ENCODE measurements at regions not wholly inside any gene's neighbourhood (a gene's known extent, or its start where the extent isn't known, plus 50 kb on each side); places are given as distances from the start of the nearest gene placed in this dataset.

DNA sequence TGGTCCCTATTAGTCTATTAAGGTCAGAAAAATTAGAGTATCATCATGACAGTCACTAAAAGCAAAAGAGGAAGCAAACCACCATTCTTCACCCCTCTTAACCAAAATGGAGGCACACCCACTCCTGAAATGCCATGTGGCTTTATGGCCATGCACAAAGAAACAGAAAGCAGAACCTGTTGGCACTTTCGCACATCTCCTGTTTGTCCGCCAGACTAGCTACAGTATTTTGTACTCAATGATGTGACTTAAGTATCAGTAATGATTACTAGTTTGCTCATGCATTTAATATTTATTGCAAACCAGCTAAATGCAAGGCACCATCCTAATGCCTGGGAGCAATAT is 70.2 kb upstream of the GNAO1 start:
- Histone ChIP-seq H3K36me3 (no peaks in the 10 kb centered on the region), H3K27me3 (no peaks in the 10 kb centered on the region), H3K4me1 (ENCODE audit: low read depth) (no peaks in the 10 kb centered on the region), H3K9me3 (ENCODE audit: low read depth) (no peaks in the 10 kb centered on the region), H3K4me3 (no peak overlapping the region), H3K27ac (no peak overlapping the region)
- TF ChIP-seq, protein P1, sequence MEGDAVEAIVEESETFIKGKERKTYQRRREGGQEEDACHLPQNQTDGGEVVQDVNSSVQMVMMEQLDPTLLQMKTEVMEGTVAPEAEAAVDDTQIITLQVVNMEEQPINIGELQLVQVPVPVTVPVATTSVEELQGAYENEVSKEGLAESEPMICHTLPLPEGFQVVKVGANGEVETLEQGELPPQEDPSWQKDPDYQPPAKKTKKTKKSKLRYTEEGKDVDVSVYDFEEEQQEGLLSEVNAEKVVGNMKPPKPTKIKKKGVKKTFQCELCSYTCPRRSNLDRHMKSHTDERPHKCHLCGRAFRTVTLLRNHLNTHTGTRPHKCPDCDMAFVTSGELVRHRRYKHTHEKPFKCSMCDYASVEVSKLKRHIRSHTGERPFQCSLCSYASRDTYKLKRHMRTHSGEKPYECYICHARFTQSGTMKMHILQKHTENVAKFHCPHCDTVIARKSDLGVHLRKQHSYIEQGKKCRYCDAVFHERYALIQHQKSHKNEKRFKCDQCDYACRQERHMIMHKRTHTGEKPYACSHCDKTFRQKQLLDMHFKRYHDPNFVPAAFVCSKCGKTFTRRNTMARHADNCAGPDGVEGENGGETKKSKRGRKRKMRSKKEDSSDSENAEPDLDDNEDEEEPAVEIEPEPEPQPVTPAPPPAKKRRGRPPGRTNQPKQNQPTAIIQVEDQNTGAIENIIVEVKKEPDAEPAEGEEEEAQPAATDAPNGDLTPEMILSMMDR (IDR thresholded peaks at IDR 0.05; ENCODE audit: low read depth, low read length): no peak
- DNase-seq (ENCODE audit: low read depth in 1 of 2, low spot score in 1 of 2): no peak

DNA sequence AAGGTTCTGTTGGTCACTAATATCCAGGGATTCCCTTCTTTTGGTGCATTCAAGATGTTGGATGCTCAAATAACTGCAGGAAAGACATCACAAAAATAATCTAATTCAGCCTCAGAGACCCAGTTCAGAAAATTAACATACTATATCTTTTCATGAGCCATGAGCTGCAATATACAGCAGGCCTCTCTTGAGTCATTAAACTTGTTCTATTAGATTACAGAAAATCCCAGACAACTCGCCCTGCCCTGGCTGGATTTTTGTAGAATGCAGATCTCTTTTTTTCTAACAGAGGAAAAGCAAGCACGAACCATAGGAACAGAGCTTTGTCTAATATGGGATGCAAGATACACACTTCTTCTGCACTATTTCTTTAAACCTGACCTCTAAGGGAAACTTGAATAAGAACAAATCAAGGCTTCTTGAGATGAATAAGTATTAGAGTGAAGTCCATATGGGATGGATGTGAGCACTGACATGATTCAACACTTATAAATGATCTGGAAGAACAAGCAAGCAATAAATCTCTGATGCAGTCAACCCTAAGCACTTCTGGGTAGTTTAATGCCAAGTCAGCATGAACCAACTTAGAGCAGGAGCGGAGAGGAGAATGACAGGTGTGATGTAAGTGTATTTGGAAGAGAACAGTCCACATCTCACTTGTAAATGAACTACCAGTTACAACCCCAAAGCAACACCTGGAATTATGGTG is 70.7 kb upstream of the GNAO1 start:
- TF ChIP-seq, protein P1 (IDR thresholded peaks at IDR 0.05; ENCODE audit: low read depth, low read length): no peak
- H3K36me3 ChIP-seq: no peaks in the 10 kb centered on the region
- no peak overlapping the region for H3K4me3 ChIP-seq
- no peaks in the 10 kb centered on the region for H3K27me3 ChIP-seq
- no peak for DNase-seq (ENCODE audit: low read depth in 1 of 2, low spot score in 1 of 2)
- H3K27ac ChIP-seq: no peak overlapping the region
- H3K4me1 ChIP-seq (ENCODE audit: low read depth): no peaks in the 10 kb centered on the region
- no peaks in the 10 kb centered on the region for H3K9me3 ChIP-seq (ENCODE audit: low read depth)

DNA sequence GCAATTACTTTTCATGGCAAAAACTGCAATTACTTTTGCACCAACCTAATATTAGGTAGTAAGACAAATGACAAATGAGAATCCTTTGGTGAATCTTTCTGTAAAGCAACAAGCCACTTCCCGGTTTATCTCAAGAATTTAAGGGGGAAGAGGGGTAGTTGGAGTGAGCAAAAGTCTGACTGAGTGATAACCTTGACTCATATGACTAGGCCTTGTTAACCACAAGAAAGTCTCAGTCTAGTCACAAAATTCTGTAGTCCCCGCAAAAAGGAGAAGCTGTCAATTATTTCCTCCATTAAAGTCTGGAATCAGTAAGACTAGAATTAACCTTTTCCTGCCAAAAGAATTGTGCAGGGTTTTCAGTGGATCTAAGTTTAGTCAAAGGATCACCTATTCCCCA is 72.2 kb upstream of the GNAO1 start:
- Histone ChIP-seq H3K4me3 (no peak overlapping the region), H3K27me3 (no peaks in the 10 kb centered on the region), H3K9me3 (ENCODE audit: low read depth) (no peaks in the 10 kb centered on the region), H3K27ac (no peak overlapping the region), H3K36me3 (no peaks in the 10 kb centered on the region), H3K4me1 (ENCODE audit: low read depth) (no peaks in the 10 kb centered on the region)
- TF ChIP-seq, protein P1 (IDR thresholded peaks at IDR 0.05; ENCODE audit: low read depth, low read length): no peak
- no peak for DNase-seq (ENCODE audit: low read depth in 1 of 2, low spot score in 1 of 2)

DNA sequence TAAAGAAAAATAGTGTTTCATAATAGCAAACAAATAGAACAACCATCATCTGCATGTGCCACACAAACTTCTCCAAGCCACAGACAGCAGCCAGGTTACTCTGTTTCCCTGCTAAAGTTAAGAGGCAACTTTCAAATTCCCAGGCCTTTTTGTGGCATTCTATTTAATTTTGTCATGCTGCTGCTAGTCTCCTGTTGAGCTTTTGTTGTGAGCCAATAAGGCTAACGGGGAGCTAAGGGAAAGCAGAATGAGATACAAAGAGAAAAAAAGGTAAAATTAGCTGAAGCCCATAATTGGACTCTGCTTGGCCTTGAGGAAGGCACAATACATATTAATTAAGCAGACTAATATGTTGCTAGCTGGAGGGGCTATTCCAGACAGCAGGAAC is 74.7 kb upstream of the GNAO1 start:
- Histone ChIP-seq H3K27me3 (no peaks in the 10 kb centered on the region), H3K4me1 (ENCODE audit: low read depth) (peaks cover 9% of the 10 kb centered on the region), H3K36me3 (no peaks in the 10 kb centered on the region), H3K9me3 (ENCODE audit: low read depth) (no peaks in the 10 kb centered on the region), H3K27ac (no peak overlapping the region), H3K4me3 (no peak overlapping the region)
- TF ChIP-seq, protein P1 (IDR thresholded peaks at IDR 0.05; ENCODE audit: low read depth, low read length): no peak
- DNase-seq (ENCODE audit: low read depth in 1 of 2, low spot score in 1 of 2): no peak

DNA sequence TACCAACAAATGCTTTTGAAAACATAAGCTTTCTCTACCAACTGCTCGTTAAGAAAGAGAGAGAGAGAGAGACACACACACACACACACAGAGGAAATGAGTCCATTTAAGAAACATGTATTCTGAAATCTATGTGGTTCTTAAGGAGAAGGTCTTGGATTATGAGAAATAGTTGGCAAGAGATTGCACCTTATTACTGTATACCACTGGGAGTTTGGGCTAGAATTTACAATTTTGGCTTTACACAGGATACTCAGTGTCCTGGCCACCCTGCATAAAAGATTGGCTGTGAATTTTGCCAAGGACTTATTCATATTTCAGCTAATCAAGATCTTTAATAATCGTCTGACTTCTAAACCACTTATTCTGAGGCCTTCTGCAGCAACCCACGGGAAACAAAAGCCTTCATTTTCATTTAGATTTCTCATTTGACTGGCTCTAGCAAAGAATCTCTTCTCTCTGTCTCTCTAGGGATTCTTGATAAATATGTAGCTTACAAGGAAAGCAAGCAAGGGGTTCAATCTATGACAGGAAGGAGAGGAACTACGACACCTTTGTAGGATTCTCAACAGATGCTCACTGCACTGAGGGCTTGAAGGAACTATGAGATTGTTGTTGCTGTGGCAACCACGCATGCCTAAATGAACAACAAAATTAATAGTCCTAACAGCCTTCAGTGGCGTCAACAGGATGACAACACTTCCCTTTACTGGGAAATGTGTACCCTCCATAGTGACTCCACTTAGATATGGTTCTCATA is 75.3 kb upstream of the GNAO1 start:
- peaks cover 9% of the 10 kb centered on the region for H3K4me1 ChIP-seq (ENCODE audit: low read depth)
- no peaks in the 10 kb centered on the region for H3K9me3 ChIP-seq (ENCODE audit: low read depth)
- no peak for DNase-seq (ENCODE audit: low read depth in 1 of 2, low spot score in 1 of 2)
- H3K27me3 ChIP-seq: no peaks in the 10 kb centered on the region
- H3K27ac ChIP-seq: no peak overlapping the region
- H3K36me3 ChIP-seq: no peaks in the 10 kb centered on the region
- no peak overlapping the region for H3K4me3 ChIP-seq
- TF ChIP-seq, protein P1 (IDR thresholded peaks at IDR 0.05; ENCODE audit: low read depth, low read length): no peak
